HK-2 (cell line): ENCODE measurements at regions not wholly inside any gene's neighbourhood (a gene's known extent, or its start where the extent isn't known, plus 50 kb on each side); places are given as distances from the start of the nearest gene placed in this dataset.

Experiments
- DNase-seq: peaks from one replicate; pipeline ENCODE4 v3.0.0-alpha.2; 2018; ENCODE audit not compliant: unreplicated experiment

DNA sequence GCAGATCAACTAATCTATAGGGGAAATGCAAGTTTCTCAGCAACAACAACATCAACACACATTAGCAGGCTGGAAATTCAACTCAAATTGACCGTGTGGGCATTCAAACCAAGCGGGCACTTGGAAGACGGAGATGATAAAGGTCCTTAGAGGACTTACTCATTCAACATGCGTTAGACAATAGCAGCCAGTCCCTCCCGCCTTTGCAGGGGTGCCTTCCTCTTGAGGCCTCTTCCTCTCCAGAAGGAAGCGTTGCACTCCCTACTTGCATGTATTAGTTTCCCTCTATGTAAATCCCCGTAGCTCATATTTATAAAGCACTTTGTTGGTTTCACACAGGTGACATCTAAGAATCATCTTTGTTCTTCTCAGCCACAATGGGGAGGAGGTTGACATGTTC lies 300.8 kb upstream of the STXBP5 start:
- no peak for DNase-seq

DNA sequence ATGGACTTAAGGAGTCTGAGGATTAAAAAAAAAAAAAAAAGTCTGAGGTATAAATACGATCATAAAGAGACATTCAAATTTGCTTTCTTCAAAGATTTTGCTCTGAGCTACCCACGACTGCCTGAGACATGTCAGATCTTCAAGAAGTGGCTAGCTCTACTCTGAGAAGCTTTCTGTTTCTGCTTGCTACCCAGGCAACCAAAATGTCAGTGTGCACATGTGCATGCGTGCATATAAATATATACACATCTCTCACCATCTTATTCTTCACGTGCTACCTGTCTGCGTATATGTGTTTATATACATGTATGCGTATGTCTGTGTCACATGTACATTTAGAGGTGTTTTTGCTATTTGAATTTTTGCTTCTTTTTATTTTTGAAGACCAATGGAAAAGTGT lies 299.6 kb upstream of the STXBP5 start:
- DNase-seq = no peak

DNA sequence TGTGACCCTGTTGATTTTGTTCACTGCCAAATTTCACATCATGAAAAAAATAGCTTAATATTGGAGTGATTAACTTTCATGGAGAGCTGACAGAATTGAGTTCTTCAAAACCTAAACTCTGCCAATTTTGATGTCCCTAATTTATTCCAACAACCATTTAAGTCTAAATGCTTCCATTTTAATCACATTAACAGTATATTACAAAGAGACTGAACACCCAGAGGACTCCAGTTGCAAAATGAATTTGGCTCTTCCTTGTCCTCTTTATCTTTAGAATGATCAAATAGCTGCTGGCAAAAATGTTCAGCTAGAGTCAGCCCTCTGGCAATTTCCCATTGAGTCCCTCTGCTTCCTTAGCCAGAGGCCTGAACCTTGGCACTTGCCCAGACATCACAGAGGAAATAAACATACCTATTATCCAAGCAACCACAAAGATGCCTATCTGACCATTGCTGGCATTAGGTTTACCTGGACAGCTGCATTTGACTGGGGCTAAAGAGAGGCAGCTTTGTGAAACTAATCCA lies 299.0 kb upstream of the STXBP5 start:
- DNase-seq = no peak

DNA sequence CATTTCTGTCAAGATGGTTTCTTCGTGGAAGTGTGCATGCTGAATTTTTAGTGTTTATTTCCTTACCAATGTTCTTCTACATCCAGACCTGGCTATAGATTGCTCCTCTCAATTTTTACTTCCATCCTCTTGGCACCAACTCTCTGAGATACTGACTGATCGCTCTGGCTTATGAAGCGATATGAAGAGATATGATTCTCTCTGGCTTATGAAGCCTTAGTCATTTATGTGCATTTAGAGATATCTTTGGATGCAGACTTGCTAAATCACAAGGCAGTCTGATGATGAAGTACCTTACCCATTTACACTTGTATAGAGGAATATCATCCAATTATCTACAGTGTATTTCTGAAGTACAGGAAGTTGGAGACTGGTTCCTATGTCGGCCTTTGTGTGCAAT lies 295.4 kb upstream of the STXBP5 start:
- DNase-seq = no peak

DNA sequence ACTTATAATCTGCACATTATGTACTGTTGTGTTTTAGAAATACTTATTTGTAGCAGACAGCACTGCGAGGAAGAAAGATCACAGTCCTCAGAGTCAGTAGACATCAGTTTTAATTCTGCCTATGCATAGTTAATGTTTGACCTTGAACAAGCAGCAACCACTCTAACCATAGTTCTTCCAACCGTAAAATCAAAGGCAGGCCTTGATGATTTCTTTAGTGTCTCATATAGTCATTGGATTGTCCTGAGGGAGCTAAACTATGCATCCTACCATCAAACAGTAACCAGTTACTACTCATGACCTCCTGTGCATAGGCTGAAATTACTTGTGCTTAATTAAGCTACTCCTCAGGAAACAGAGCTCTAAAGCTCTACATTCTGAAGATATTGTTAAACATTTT lies 294.8 kb upstream of the STXBP5 start:
- no peak for DNase-seq

DNA sequence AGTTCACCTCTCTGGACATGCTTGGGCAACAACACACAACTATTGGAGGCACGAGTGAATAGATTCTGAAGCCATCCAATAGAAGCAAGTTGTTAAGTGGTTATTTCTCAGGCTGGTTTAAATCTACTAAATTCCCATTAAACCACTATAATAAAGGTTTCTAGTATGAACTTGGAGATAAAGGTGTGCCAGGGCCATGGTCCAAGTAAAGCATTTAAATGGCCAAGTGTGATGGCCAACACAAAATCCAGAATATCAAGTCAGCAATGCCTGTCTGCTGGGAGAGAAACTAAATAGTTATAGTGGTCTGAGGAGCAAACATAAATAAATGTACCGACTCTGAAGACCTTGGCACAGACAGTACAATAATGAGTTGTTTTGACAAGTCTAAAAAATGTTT lies 294.3 kb upstream of the STXBP5 start:
- no peak for DNase-seq

DNA sequence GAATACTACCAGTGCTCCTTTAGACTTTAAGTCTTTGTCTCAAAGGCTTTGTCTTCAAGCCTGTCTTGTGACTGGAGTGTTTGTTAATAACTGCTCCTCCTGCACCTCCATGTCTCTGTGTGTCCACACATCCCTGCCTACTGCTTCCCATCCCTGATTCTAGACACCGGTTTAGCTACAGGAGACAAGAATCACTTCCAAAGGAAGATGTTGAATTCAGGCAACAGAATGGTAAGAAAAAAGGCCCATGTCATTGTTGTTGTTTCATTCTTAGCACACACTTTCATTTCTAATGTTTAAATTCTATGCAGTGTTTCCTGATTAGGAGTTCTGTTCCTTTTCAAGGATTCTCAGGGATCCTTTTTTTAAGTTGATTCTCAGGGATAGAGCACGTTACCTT lies 293.6 kb upstream of the STXBP5 start:
- DNase-seq = no peak

DNA sequence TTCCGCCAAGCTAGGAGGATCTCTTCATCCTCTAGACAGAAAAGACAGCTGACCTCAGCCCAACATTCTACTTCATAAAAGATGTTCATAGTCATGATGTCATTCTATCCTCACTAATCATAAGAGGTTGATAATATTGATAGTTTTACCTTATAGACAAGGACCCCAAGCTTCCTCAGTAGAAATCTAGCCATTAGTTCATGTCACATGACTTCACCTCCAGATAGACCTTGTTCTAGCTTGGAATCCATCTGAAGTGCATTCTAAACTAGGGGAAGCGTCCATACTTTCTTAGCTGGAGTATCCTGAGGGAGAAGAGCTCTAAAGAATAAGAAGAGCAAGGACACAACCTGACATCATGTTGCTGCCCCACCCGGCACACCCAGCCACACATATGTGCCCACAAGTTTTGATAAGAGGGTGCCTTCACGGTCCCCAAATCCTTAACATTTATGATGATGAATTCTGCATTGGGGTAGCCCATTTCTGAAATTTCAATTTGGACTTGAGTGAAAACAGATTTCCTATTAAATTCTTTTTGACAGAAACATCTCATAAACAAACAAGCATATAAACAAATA lies 292.5 kb upstream of the STXBP5 start:
- no peak for DNase-seq

DNA sequence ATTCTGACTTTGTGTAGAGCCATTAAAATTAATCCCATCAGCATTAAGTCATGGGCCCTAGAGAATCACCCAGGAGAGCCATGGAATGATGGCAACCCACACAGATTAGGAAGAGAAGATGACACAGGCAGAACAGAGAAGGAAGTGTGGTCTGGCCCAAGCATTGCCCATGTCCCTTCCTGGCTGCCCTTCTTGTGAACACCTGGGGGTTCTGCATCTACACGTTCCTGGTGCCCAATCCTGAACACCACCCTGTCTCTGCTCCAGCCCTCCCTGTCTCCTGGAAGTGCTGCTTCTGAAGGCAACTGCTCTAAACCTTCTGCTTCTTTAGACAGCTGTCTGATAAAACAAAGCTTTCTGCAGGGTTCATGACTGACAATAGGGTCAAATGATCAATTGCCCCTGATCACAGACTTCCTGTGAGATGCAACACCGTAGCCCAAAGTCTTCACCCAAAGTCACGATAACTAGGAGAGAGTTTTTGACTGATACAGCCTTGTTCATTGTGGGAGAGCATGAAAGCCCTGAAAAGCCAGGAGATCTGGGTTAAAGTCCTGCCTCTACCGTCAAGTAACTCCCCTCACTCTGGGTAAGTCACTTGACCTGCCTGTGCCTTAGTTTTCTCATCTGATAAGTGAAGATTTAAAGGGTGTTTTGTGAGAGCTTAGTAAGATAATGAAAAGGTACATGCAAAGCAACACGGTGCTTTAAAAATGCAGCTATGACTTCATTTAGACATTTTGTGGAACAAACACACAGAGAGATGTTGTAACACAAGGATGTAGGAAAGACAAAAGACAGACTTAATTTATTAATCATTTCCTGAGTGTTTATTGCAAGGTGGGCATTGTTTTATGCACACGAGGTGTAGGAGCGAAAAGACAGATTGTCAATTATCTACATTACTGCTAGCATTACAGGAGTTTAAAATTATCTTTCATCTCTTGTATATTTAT lies 291.2 kb upstream of the STXBP5 start:
- DNase-seq = no peak

DNA sequence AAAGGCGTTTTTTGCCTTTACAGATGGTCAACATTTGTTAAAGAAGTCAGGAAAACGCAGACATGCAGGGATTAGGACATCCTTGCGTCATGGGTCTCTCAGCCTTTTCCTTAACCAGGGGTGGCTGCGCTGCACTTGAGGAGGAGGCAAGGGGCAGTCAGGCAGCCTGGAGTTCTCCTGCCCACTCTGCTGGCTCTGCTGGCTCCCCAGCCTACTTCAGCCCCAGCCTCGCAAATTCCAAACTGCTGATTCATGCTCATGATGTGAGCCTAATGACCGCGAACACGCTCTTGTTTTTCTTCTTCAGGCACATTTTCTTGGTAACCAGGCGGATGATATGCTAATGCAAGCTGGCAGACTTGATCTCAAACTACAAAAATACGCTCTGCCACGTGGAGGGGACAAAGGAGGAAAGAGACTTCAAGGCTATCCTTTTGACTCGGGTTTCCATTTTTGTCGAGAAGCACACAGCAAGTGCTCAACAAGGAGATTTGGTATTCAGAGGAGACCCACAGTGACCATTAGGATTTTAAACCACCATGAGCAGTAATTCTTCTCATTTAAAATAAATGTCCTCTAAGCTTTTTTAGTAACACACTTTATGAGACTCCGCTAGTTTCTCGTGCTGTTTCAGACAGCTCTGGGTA lies 290.3 kb upstream of the STXBP5 start:
- peak; percentile 94 for DNase-seq

DNA sequence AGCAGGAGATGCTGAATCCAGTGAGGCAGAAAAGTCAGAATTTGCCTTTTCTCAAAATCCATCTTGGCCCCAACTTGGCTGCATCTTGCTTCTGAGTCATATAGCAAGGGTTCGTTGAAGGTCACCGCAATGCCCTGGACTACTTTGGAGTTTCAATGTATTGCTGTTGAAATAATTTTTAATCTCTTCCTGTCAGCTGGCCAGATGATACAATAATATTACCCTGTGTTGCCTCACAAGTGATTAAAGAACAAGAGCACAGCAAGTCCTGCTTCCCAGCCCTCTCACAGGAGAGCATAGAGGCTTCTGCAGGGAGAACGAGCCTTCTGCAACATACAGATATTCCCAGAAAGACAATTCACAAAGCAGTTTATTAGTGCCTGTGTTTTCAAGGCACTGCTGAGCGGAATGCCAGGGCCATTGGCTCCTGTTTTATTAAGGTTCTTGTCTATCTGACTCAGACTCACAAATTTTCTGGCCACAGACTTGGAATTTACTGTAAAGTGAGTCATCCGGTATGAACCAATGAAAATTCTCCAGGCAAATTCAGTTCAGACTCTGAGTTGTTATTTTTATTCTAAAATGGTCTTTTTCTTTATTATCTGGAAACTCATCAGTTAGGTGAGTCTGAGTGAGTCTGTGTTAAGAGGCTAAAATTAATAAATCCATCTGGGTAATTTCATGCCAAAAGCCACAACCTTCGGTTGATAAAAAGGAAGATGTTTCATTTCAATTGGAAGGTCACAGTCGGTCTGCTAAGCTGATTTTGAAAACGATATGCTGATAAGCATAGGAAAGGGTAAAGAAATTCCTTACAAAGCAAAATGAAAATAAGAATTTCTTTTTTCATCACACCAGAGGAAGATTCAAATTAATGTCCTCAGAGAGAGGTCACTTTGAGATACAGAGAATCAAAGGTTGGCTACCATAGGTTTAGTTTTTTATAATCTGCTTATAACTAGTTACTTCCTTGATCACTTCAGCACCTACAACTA lies 289.4 kb upstream of the STXBP5 start:
- DNase-seq = peak; percentile 66

DNA sequence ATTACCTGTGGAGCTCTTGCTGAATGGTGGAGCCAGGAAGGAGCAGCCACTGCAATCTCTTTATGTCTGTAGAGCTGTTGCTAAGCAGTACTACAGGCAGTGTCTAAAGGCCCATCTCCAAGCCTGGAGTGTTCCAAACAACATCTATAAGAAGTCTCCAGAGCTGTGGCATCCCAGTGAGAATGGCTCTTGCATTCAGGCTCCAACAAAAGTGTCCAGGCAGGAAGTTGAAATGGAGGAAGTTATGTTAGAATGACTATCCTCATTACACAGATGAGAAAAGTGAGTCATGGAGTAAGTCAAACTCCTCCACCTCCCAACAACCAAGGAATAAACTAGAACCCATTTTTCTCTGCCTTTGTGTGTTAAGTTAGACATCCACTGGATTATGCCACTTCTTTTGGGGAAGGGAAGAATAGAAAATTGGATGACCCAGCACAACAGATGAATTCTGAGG lies 288.5 kb upstream of the STXBP5 start:
- DNase-seq = peak; percentile 50

DNA sequence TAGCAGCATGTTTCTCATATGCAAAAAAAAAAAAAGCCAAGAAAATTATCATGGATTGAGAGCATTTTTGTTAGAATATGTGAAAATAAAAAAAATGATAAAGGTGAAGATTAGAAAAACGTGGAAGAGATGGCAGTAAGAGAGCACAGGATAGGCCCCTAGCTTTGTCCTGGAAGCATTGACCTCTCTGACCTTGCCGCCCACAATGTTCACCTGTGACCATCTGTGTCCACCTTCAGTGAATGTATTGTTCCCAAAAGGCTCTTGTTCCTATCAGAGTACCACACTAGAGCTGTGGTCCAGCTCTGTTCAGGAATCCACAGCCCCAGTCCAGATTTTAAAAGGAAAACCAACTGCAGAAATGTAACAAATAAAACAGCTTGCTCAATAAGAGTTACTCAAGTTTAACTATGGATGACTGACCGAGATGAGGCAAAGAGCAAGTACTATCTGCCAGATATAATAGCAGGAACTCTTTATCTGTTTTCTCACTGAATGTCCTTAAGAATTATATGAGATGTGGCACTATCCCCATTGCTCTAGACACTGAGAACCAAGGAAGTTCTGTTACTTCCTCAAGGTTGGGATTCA lies 287.7 kb upstream of the STXBP5 start:
- DNase-seq = no peak

DNA sequence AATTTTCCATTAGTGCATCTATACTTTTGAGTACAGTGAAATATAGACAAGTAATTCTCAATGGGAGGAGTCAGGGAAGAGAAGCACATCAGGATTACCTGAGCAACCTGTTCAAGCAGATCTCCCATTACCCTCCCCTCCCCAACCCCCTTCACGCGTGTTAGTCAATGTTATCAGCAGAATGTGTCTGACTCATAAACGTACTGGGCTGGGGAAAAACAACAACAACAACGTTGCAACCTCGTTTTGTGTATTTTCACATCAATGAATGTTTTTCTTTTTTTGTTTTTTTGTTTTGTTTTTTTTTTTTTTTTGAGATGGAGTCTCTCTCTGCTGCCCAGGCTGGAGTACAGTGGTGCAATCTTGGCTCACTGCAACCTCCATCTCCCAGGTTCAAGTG lies 287.0 kb upstream of the STXBP5 start:
- DNase-seq = no peak

DNA sequence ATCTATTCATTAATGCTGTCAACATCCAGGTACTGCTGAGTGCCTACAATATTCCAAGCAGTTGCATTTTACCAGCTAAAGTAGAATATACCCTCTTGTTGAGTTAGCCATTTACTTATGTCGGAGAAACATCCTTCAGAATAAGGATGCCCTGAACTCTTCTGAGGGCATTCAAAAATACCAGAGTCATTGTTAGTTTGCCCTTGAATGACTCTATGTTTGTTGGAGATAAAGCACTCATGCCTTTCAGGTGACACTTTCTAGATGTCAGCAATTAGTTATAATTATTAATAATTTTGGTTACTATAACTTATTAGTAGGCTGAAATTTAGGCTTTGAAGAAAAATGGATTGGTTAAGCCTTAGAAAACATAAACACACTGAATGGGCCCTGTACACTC lies 286.2 kb upstream of the STXBP5 start:
- no peak for DNase-seq

DNA sequence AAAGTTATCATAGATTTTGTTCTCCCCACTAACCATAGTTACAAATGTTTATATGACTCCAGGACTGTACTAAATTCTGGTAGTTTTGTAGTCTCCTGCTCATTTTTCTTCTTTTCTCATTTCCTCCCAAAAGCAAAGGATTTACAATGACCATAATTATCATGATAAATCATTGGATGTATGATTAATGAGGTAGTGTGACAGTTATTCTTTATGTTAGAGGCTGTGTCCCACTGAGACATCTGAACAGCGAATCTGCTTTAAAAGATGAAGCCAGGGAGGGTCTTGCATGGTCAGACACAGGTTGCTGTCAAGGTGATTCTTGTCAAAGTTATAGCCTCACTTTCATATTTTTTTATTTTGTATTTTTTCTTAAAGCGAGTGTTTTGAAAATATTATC lies 285.2 kb upstream of the STXBP5 start:
- DNase-seq = no peak

DNA sequence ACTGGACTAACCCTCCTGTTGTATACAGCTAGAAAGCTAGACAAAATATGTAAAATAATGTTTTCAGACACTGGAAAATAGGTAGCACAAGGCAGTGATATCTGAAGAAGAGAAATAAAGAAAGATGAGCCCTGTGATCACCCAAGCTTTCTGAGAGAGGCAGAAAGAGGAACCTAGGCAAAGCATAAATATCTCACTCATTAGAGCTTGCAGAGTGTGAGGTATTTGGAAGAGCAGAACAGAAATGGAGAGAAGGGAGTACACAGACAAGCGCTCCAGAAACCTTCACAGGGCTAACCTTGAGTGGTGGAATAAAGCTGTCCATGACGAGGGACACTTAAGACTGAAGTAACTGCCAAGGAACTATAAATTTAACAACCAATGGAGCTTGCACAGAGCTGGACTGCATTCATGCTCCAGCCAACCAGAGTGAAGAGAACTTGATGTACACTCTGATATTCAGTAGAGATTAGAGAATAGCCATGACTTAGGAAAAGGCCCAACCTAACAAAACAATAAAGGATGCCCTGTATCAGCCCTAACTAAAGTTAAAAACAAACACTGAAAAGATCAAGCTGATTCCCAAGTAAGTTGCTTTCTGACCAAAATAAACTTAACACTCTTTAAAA lies 280.9 kb upstream of the STXBP5 start:
- no peak for DNase-seq

DNA sequence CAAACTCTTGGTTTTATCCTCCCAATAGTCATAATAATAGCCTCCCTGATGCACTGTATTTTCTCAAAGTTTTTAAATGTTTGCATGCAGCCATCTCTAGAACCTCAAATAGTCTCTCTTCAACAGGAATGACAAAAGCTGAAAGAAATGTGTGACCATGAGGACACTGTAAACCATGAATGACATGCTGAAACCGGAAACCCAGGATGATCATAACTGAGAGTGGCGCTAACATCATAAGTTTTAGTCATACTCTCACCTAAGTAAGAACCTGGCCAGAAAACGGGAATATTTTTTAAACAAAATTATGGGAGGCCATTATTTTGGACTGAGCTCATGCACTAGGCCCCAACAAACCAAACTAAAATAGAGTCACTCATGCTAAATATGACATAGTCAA lies 278.4 kb upstream of the STXBP5 start:
- no peak for DNase-seq

DNA sequence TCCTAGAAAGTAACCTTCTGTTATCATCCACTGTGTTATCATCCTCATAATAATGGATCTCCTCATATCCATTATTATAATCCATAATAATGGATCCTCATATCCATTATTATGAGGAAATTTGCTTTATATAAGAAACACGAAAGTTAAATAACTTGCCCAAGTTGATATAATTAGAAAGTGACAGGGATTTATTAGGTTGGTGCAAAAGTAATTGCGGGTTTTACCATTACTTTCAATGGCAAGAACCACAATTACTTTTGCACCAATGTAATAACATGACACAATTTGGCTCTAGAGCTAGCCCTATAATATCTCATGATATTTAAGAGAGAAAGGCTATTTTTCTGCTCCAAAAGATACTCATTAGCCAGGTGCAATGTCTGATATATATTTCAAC lies 275.7 kb upstream of the STXBP5 start:
- no peak for DNase-seq

DNA sequence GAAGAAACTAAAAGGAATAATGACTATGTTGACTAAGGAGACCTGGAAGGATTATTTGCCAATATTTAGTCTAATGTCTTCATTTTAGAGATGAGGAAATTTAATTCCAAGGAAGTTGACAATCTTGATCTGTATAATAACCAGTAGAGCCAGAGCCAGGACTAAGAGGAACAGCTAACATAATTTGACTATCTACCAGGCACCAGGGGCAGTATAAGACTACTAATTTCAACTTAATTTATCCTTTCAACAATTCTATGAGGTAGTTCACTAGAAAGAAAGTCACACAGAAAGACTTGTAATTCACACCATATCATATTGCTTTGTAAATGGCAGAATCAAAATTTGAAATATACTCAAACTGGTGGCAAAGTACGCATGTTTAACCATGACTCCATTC lies 273.0 kb upstream of the STXBP5 start:
- no peak for DNase-seq

DNA sequence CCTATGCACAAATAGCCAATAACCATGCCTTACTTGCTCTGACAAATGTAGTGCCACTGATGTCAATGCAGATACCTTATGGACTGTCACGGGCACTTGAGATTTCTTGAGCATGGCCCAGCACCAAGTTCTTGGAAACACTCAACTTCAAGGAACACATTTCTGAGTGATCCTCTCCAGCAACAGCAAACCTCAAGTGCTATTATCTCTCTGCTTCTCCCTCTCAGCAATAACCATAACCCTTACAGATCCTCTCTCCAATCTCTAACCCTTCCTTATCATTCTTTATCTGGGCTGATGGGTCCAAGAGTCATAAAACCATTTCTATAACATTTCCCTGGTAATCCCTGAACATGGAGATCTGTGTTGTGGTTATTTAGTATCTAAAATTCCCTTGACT lies 266.9 kb upstream of the STXBP5 start:
- no peak for DNase-seq
